GM12878 (cell line): ENCODE measurements at regions not wholly inside any gene's neighbourhood (a gene's known extent, or its start where the extent isn't known, plus 50 kb on each side); places are given as distances from the start of the nearest gene placed in this dataset.

Source experiments
- ATAC-seq: fragments of 200-7000 bp; cut with Tn5 transposase; 3 replicates; pipeline ENCODE4 v1.9.1; 2020; ENCODE audit warnings: mild to moderate bottlenecking, moderate library complexity
- BruUV-seq: library from RNA; stranded (reverse); fragments of 400-500 nt; replicated peaks from 2 replicates; lab custom pipeline; 2021; lab: Mats Ljungman, UMichigan
- CTCF ChIA-PET: fragments of 300-600 bp; sonication (Branson Sonifier 250); formaldehyde crosslinking; extraction: SDS; loops from one replicate; lab custom pipeline; 2021; ENCODE audit warnings: inconsistent platforms; lab: Yijun Ruan, JAX
- POLR2A ChIA-PET: fragments of 350-600 bp; formaldehyde crosslinking; extraction: SDS; loops from one replicate; lab custom pipeline; 2021; ENCODE audit warnings: inconsistent platforms; lab: Charles Lee
- RAD21 ChIA-PET: fragments of 300-600 bp; sonication (Branson Sonifier 250); formaldehyde crosslinking; loops from one replicate; lab custom pipeline; 2023; ENCODE audit warnings: antibody characterized with exemption; ENCODE audit not compliant: unreplicated experiment; lab: Charles Lee
- SMC1A ChIA-PET: fragments of 300-600 bp; sonication (Branson Sonifier 250); formaldehyde crosslinking; loops from one replicate; lab custom pipeline; 2023; ENCODE audit not compliant: unreplicated experiment, uncharacterized antibody; lab: Charles Lee
- DNase-seq: peaks from one replicate; pipeline ENCODE4 v3.0.0-alpha.2; 2011; ENCODE audit warnings: low read depth, low spot score
- FAIRE-seq: peaks from 3 replicates; lab custom pipeline; 2011; peaks lifted over from hg19 to GRCh38; lab: Jason Lieb, UNC
- H2AFZ ChIP-seq: 2 replicates; pipeline ENCODE4 v1.6.0; 2011; ENCODE audit warnings: low read depth, low read length, control low read depth; ENCODE audit not compliant: control insufficient read depth
- H3K27ac ChIP-seq: 2 replicates; pipeline ENCODE4 v1.5.1; 2011; ENCODE audit warnings: control low read depth; ENCODE audit not compliant: control insufficient read depth, insufficient read depth
- H3K27me3 ChIP-seq, 2 experiments: replicated peaks in 1 of 2; 2 replicates each; pipeline versions ENCODE4 v1.6.0 to v1.6.1; 2011; ENCODE audit warnings: low read length in 1 of 2; ENCODE audit not compliant: control insufficient read depth in 2 of 2, insufficient read depth in 2 of 2
- H3K36me3 ChIP-seq, 2 experiments: 2 replicates each; pipeline ENCODE4 v1.5.1; 2011; ENCODE audit warnings: low read length in 1 of 2; ENCODE audit not compliant: control insufficient read depth in 2 of 2, insufficient read depth in 2 of 2
- H3K4me1 ChIP-seq: 2 replicates; pipeline ENCODE4 v1.6.1; 2011; ENCODE audit warnings: mild to moderate bottlenecking, low read length, moderate library complexity, mixed read lengths; ENCODE audit not compliant: control insufficient read depth, insufficient read depth
- H3K4me2 ChIP-seq: 2 replicates; pipeline ENCODE4 v1.6.0; 2011; ENCODE audit warnings: control low read depth; ENCODE audit not compliant: control insufficient read depth, insufficient read depth
- H3K4me3 ChIP-seq: fragments of 200-600 bp; sonication (generic); 2 replicates; pipeline ENCODE4 v1.5.1; 2016
- H3K79me2 ChIP-seq: 2 replicates; pipeline ENCODE4 v1.6.0; 2011; ENCODE audit warnings: low read length; ENCODE audit not compliant: control insufficient read depth, insufficient read depth
- H3K9ac ChIP-seq: 2 replicates; pipeline ENCODE4 v1.8.0; 2011; ENCODE audit warnings: low read length, control low read depth, mixed read lengths; ENCODE audit not compliant: control insufficient read depth, insufficient read depth
- H3K9me3 ChIP-seq: replicated peaks from 3 replicates; pipeline ENCODE4 v1.5.1; 2011; ENCODE audit warnings: mild to moderate bottlenecking, low read length; ENCODE audit not compliant: control insufficient read depth, insufficient read depth
- H4K20me1 ChIP-seq: 2 replicates; pipeline ENCODE4 v1.6.0; 2011; ENCODE audit not compliant: control insufficient read depth, insufficient read depth
- BCL3 ChIP-seq: IDR thresholded peaks from 2 replicates; pipeline ENCODE4 v1.6.1; 2011; ENCODE audit warnings: borderline replicate concordance, low read depth, mild to moderate bottlenecking, moderate library complexity, low read length; ENCODE audit not compliant: insufficient read depth, poor library complexity, severe bottlenecking
- BHLHE40 ChIP-seq, 2 experiments: fragments of 450-650 bp in 1 of 2; IDR thresholded peaks; 2 replicates each; pipeline ENCODE4 v1.6.1; 2011 to 2017; ENCODE audit warnings: low read depth in 2 of 2, borderline replicate concordance in 1 of 2, improper control_type of control experiment in 1 of 2, low read length in 1 of 2, mild to moderate bottlenecking in 1 of 2
- ETV6 ChIP-seq, 2 experiments: fragments of 450-650 bp in 1 of 2; IDR thresholded peaks in 1 of 2; conservative IDR thresholded peaks in 1 of 2; 2 replicates each; pipeline ENCODE4 v1.6.1; 2014; ENCODE audit warnings: antibody characterized with exemption in 1 of 2, borderline replicate concordance in 1 of 2, low read depth in 1 of 2, mild to moderate bottlenecking in 1 of 2, moderate library complexity in 1 of 2
- HCFC1 ChIP-seq: fragments of 150-350 bp; IDR thresholded peaks from 2 replicates; pipeline ENCODE4 v1.6.1; 2014; ENCODE audit warnings: low read length
- NFYA ChIP-seq: IDR thresholded peaks from 2 replicates; pipeline ENCODE4 v1.6.1; 2011; ENCODE audit warnings: low read depth, mild to moderate bottlenecking, low read length, improper control_type of control experiment, borderline replicate concordance
- POLR2A ChIP-seq: IDR thresholded peaks from 2 replicates; pipeline ENCODE4 v1.6.1; 2011; ENCODE audit warnings: low read depth, mild to moderate bottlenecking, low read length
- SRF ChIP-seq, 2 experiments: IDR thresholded peaks; 2 replicates each; pipeline ENCODE4 v1.6.1; 2011; ENCODE audit warnings: low read depth in 2 of 2, low read length in 2 of 2, mild to moderate bottlenecking in 1 of 2, moderate library complexity in 1 of 2
- ZNF622 ChIP-seq: fragments of 450-650 bp; IDR thresholded peaks from 2 replicates; pipeline ENCODE4 v1.6.1; 2017; ENCODE audit warnings: mild to moderate bottlenecking, inconsistent platforms
- WGBS: methylation state at CpG from one replicate; pipeline ENCODE4 v1.1.6; 2016; ENCODE audit warnings: low lambda C conversion rate; ENCODE audit not compliant: insufficient replicate concordance, insufficient coverage; ENCODE audit errors: missing lambda C conversion rate; 5-methylcytosine and 5-hydroxymethylcytosine counted together
- in situ Hi-C: fragments of 300-500 bp; cut with MboI; formaldehyde crosslinking; loops from 9 replicates; pipeline ENCODE4 v1.14.3; 2018; ENCODE audit warnings: mixed read lengths
- intact Hi-C: fragments of 100-400 bp; cut with micrococcal nuclease; formaldehyde crosslinking; loops from one replicate; pipeline ENCODE4 v1.14.2; 2022; ENCODE audit not compliant: unreplicated experiment
- TF ChIP-seq, protein P1 (sequence below): fragments of 450-650 bp; IDR thresholded peaks from 2 replicates; pipeline ENCODE4 v1.6.1; 2016; ENCODE audit warnings: mild to moderate bottlenecking

DNA sequence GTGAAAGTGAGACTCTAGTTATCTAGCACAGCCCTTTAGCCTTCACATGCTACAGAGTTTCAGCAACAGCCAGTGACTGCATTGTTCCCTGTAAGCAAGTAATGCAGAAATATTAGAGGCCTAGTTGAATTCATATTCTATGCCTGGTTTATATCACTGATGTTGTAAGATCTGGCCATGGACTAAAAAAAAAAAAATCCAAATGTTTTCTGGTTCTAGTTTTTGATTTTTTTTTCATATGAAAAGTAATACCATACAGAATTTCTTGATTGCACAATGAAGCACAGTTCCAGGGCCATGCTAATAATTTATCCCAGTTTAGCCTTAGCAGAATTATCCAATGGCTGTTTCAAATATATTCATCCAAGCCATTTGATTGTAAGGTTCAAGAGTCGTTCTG lies 341.5 kb upstream of the DDHD1 start:
- Histone ChIP-seq H3K4me2 (no peak overlapping the region), H3K79me2 (no peaks in the 10 kb centered on the region), H3K36me3 (no peaks in the 10 kb centered on the region), H3K27me3 (no peaks in the 10 kb centered on the region), H4K20me1 (no peaks in the 10 kb centered on the region), H2AFZ (no peak overlapping the region), H3K4me1 (no peaks in the 10 kb centered on the region), H3K4me3 (no peak overlapping the region), H3K9ac (no peak overlapping the region), H3K9me3 (no peaks in the 10 kb centered on the region), H3K27ac (no peak overlapping the region)
- intact Hi-C loops (no loop called here), in situ Hi-C loops (no loop called here)
- CTCF ChIA-PET, result interaction anchor here (1.6 kb wide), 1 partner anchor 253 kb away, joined by 3 read pairs; no protein-coding TSS in a partner anchor
- no peak for ATAC-seq
- no peak for DNase-seq
- BruUV-seq, result no TSS peak
- RAD21 ChIA-PET, result interaction anchor here (1.2 kb wide), 1 partner anchor 15 kb away, joined by 3 read pairs; no protein-coding TSS in a partner anchor
- SMC1A ChIA-PET, result no interaction called here
- TF ChIP-seq, protein P1, sequence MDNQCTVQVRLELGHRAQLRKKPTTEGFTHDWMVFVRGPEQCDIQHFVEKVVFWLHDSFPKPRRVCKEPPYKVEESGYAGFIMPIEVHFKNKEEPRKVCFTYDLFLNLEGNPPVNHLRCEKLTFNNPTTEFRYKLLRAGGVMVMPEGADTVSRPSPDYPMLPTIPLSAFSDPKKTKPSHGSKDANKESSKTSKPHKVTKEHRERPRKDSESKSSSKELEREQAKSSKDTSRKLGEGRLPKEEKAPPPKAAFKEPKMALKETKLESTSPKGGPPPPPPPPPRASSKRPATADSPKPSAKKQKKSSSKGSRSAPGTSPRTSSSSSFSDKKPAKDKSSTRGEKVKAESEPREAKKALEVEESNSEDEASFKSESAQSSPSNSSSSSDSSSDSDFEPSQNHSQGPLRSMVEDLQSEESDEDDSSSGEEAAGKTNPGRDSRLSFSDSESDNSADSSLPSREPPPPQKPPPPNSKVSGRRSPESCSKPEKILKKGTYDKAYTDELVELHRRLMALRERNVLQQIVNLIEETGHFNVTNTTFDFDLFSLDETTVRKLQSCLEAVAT, result no peak
- TF ChIP-seq SRF (IDR thresholded peaks at IDR 0.05; ENCODE audit: low read depth in 2 of 2, low read length in 2 of 2) (no peak), BHLHE40 (IDR thresholded peaks at IDR 0.05; ENCODE audit: borderline replicate concordance in 1 of 2, low read depth in 2 of 2, low read length in 1 of 2) (no peak), POLR2A (no peak), ZNF622 (no peak), ETV6 (conservative IDR thresholded peaks at IDR 0.05 in 1 of 2, IDR thresholded peaks at IDR 0.05 in 1 of 2; ENCODE audit: borderline replicate concordance in 1 of 2, low read depth in 1 of 2) (no peak), HCFC1 (no peak), BCL3 (no peak), NFYA (no peak)
- WGBS, result 0% methylated on average over 1 of the region's 1 CpG
- FAIRE-seq, result no peak
- POLR2A ChIA-PET, result no interaction called here
